Cardiac muscle cell (in vitro differentiated cells and primary cell): ENCODE measurements at regions not wholly inside any gene's neighbourhood (a gene's known extent, or its start where the extent isn't known, plus 50 kb on each side); places are given as distances from the start of the nearest gene placed in this dataset.

ENCODE experiments used
- DNase-seq, 2 donors: peaks; one replicate each; pipeline versions ENCODE4 v3.0.0 to v3.0.0-alpha.2; 2010 to 2017; ENCODE audit warnings: low read depth in 1 of 2, low spot score in 1 of 2
- H3K27ac ChIP-seq: fragments of 200-600 bp; sonication (generic); 2 replicates; pipeline ENCODE4 v1.5.1; 2016
- H3K27me3 ChIP-seq: fragments of 200-600 bp; sonication (generic); 2 replicates; pipeline ENCODE4 v1.6.0; 2016; ENCODE audit warnings: control low read depth
- H3K36me3 ChIP-seq: fragments of 200-600 bp; sonication (generic); 2 replicates; pipeline ENCODE4 v1.5.1; 2016; ENCODE audit warnings: control low read depth
- H3K4me1 ChIP-seq: fragments of 200-600 bp; sonication (generic); 2 replicates; pipeline ENCODE4 v1.8.1; 2017; ENCODE audit warnings: low read depth, mild to moderate bottlenecking, mixed run types
- H3K4me3 ChIP-seq: fragments of 200-600 bp; sonication (generic); 2 replicates; pipeline ENCODE4 v1.5.1; 2016; ENCODE audit warnings: mild to moderate bottlenecking
- H3K9me3 ChIP-seq: fragments of 200-600 bp; sonication (generic); 2 replicates; pipeline ENCODE4 v1.5.1; 2017; ENCODE audit warnings: low read depth, mild to moderate bottlenecking, control low read depth
- TF ChIP-seq, protein P1 (sequence below): IDR thresholded peaks from 2 replicates; pipeline ENCODE4 v1.5.1; 2012; ENCODE audit warnings: low read depth, mild to moderate bottlenecking, low read length

DNA sequence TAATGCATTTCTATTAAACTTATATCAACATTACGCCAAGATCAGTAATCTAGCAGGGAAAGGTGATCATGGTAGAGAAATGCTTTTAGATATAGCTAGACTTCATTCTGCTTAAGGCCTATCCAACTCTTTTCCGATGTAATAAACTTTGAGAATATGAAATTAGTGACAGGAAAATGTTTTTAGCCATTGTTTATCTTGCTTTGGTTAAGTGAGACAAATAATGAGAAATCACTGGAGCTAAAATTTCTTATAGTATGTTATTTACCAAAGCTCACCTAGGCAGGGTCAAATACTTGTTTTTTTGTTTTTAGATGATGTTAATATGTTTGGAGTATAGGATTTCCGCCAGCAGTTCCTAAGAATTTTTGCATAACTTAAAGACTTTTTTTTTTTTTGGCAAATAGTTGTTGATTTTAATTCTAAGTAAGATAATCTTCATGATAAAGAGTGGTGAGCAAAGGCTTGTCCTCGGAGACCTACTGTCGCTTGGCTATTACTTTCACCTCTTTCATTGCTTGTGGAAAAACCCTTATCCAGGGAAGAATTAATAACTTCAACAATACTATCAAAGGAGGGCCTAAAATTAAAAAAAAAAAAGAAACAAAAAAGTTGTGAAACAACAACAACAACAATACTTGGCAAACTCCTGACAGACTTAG is 98.3 kb downstream of the SOX4 start:
- Histone ChIP-seq H3K4me3 (no peak overlapping the region), H3K4me1 (no peaks in the 10 kb centered on the region), H3K36me3 (no peaks in the 10 kb centered on the region), H3K9me3 (no peaks in the 10 kb centered on the region), H3K27ac (no peak overlapping the region), H3K27me3 (no peaks in the 10 kb centered on the region)
- no peak for DNase-seq
- TF ChIP-seq, protein P1, sequence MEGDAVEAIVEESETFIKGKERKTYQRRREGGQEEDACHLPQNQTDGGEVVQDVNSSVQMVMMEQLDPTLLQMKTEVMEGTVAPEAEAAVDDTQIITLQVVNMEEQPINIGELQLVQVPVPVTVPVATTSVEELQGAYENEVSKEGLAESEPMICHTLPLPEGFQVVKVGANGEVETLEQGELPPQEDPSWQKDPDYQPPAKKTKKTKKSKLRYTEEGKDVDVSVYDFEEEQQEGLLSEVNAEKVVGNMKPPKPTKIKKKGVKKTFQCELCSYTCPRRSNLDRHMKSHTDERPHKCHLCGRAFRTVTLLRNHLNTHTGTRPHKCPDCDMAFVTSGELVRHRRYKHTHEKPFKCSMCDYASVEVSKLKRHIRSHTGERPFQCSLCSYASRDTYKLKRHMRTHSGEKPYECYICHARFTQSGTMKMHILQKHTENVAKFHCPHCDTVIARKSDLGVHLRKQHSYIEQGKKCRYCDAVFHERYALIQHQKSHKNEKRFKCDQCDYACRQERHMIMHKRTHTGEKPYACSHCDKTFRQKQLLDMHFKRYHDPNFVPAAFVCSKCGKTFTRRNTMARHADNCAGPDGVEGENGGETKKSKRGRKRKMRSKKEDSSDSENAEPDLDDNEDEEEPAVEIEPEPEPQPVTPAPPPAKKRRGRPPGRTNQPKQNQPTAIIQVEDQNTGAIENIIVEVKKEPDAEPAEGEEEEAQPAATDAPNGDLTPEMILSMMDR, result no peak

DNA sequence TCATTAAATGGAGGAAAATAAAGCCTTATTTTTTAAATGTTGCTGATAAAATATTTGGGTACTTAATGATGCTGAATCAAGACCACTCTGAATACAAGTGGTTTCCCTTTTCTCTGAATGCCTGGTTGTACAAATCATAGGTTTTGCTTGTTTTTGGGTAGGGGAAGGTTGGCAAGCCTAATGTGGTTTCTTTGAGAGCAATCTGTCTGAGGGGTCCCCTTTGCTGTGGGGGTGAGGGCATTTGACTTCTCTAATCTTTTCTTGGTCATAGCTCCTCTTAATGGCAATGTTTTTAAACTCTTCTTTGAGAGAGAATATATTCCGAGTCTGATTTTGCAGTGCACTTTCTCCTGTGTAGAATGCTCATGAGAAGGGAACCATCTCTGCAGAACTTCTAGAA is 99.2 kb downstream of the SOX4 start:
- Histone ChIP-seq H3K27ac (no peak overlapping the region), H3K4me1 (no peaks in the 10 kb centered on the region), H3K9me3 (no peaks in the 10 kb centered on the region), H3K4me3 (no peak overlapping the region), H3K27me3 (no peaks in the 10 kb centered on the region), H3K36me3 (no peaks in the 10 kb centered on the region)
- no peak for DNase-seq
- TF ChIP-seq, protein P1, result no peak

DNA sequence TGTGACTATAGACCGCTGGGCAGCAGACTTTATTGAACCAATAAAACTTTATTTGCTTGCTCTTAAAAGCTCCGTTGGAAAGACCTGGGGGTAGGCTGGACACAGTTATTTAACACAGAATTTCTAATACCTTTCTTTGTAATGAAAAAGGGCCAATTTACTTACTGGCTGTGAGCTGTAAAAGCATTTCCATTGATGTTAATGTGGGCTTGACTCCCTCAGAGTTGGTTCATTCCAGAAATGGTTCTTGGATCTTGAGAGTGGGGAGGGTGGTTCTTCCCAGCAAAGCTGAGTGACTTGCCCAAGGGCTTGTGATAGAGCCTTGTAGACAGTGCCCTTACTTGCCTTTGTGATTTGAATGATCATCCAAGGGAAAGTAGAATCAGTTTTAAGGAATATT is 100.6 kb downstream of the SOX4 start:
- DNase-seq, result no peak
- no peak overlapping the region for H3K27ac ChIP-seq
- H3K4me3 ChIP-seq, result no peak overlapping the region
- no peaks in the 10 kb centered on the region for H3K36me3 ChIP-seq
- H3K27me3 ChIP-seq, result no peaks in the 10 kb centered on the region
- H3K9me3 ChIP-seq, result no peaks in the 10 kb centered on the region
- TF ChIP-seq, protein P1, result no peak
- no peaks in the 10 kb centered on the region for H3K4me1 ChIP-seq

DNA sequence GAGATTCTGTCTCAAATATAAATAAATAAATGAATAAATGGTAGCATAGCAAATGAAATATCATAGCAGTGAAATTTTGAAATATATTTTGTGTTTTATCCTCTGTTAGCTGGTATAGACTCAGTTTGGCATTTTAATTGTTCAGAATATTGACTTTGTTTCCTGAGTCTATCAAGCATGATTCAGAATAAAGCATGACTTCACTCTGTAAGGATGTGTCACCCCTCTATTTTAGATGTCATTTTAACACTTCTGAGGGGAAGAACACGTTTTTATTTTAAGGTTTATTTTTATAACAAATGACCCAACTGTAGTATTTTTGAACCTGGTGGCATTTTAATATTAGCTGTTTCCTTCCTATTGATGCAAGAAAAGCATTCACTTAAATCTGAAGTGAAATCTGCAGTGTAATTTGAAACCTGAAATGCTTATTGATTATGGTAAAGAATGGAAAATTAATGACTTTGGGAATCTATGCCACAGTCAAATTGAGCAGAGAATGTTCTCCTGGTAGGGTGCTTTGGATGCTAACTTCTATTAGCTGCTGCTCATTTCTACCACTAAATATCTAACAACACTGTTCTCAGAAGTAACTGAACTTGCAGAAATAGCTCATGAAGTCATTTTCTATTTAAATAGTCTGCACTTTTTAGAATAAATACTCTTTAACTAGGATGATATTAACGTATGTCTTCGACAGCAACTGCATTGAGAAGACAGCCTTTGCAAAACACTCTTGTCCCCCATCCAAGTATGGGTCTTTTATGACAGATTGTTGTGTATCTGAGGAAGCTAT is 114.2 kb downstream of the SOX4 start:
- Histone ChIP-seq H3K4me1 (peaks cover 10% of the 10 kb centered on the region), H3K9me3 (no peaks in the 10 kb centered on the region), H3K27me3 (no peaks in the 10 kb centered on the region), H3K4me3 (no peak overlapping the region), H3K27ac (no peak overlapping the region), H3K36me3 (no peaks in the 10 kb centered on the region)
- DNase-seq, result no peak
- TF ChIP-seq, protein P1, result no peak

DNA sequence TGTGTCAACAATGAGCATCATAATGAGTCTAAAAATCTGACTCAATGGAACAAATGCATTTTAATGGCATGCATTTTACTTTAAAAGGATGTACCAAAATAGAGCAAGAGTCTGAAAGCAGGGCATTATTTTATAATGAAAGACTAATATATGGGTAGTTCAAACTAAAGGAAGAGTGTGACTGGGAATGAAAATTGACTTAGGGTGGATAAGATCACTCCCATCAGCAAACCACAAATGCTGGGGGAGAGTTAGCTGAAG is 114.7 kb downstream of the SOX4 start:
- no peak for DNase-seq
- H3K27me3 ChIP-seq, result no peaks in the 10 kb centered on the region
- TF ChIP-seq, protein P1, result no peak
- H3K9me3 ChIP-seq, result no peaks in the 10 kb centered on the region
- peaks cover 10% of the 10 kb centered on the region for H3K4me1 ChIP-seq
- H3K36me3 ChIP-seq, result no peaks in the 10 kb centered on the region
- H3K4me3 ChIP-seq, result no peak overlapping the region
- no peak overlapping the region for H3K27ac ChIP-seq
